GM10266 (cell line): ENCODE measurements at regions not wholly inside any gene's neighbourhood (a gene's known extent, or its start where the extent isn't known, plus 50 kb on each side); places are given as distances from the start of the nearest gene placed in this dataset.

ENCODE experiments used
- DNase-seq: peaks from one replicate; pipeline ENCODE4 v3.0.0; 2012; ENCODE audit errors: extremely low spot score
- CTCF ChIP-seq: IDR thresholded peaks from 2 replicates; pipeline ENCODE4 v1.5.1; 2012; ENCODE audit warnings: mild to moderate bottlenecking, low read depth; ENCODE audit not compliant: control insufficient read depth, insufficient read depth; ENCODE audit errors: missing control alignments

- no peak for TF ChIP-seq CTCF
- no peak for DNase-seq
Observed at GRCh38 chr4:13844740-13845139, 217.2 kb upstream of the BOD1L1 start.

DNA sequence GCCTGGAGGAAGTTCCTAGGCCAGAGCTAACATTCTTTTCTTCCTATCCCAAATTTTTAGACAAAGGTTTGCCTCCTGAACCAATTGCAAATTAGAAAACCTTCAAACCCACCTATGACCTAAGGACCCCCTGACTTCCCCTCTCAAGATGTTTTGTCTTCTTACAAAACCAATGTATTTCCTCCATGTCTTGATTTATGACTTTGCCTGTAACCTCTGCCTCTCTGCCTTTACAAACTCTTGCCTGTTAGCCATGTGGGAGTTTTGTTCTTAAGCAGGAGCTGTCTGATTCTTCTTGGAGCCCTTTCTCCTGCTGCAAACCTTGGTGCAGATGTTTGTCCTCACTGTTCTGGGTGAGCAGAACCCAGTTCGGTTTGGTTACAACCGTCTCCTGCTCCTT lies 222.3 kb upstream of the BOD1L1 start:
- no peak for TF ChIP-seq CTCF
- DNase-seq = no peak

GRCh38 chr4:13851085-13851940 lies 223.8 kb upstream of the BOD1L1 start:
- DNase-seq = no peak
- TF ChIP-seq CTCF = no peak

DNA sequence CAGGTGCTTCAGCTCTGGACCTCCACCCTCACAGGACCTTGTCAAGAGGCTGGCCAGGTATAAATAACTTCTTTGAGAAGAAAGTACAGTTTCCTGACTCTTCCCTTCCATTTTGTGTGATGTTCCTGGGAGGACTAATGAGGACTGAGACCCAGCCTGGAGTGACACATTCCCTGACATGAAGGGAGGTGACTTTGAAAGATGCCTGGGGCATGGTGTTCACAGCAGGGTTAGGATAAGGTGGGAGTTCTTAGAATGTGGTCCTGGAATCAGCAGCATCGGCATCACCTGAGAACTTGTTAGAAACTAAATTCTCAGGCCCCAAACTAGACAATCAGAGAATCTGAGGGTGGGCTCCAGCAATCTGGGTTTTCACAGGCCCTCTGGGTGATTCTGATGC lies 224.9 kb upstream of the BOD1L1 start:
- DNase-seq = no peak
- TF ChIP-seq CTCF = no peak

DNA sequence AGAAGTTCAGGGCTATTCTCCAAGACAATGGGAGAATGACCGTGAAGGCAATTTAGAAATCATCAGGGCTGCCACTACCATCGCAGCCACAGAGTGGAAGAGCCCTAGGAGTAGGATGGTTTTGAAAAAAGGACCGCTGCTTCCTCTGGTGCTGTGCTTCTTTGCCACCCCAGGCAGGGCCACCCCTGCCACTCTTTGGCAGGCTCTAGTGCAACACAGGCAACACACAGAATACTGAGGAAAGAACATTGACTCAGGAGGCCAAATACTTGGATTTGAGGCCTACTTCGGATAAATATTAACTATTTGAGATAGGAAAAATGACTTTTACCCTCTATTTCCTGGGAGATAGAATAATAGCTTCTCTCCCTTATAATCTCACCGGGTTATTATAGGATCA lies 228.9 kb upstream of the BOD1L1 start:
- DNase-seq = no peak
- no peak for TF ChIP-seq CTCF

DNA sequence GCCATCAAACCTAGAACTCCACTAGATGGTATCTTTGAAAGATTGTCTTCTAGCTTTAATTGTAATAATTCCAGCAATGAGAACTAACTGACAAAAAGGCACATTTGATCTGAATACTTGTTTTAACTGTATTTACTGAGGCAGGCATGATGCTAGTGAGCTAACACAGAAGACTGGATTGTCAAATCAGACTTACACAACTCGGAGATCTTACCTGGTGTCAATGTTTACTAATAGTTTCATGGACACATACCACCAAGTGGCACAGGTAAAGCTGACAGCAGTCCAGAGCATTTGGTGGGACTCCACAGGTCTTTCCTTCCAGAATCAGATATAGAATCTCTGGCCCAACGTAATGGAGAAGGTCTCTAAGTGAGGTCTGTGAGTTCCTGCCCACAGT lies 229.9 kb upstream of the BOD1L1 start:
- no peak for TF ChIP-seq CTCF
- DNase-seq = no peak

- DNase-seq = no peak
- TF ChIP-seq CTCF = no peak
Observed at GRCh38 chr4:13857800-13858199, 230.3 kb upstream of the BOD1L1 start.
